KMS-11 (cell line): ENCODE measurements at regions not wholly inside any gene's neighbourhood (a gene's known extent, or its start where the extent isn't known, plus 50 kb on each side); places are given as distances from the start of the nearest gene placed in this dataset.

ENCODE experiments used
- H2AFZ ChIP-seq: fragments of 200-600 bp; sonication (generic); 2 replicates; pipeline ENCODE4 v1.6.1; 2016; ENCODE audit warnings: antibody characterized with exemption, mixed run types, low read depth
- H3K27ac ChIP-seq: fragments of 200-600 bp; sonication (generic); 2 replicates; pipeline ENCODE4 v1.6.1; 2016; ENCODE audit warnings: mild to moderate bottlenecking, mixed run types
- H3K27me3 ChIP-seq: fragments of 200-600 bp; sonication (generic); 2 replicates; pipeline ENCODE4 v1.6.1; 2017; ENCODE audit warnings: mild to moderate bottlenecking, low read depth, mixed run types, moderate library complexity; ENCODE audit not compliant: insufficient read depth
- H3K36me3 ChIP-seq: fragments of 200-600 bp; sonication (generic); 2 replicates; pipeline ENCODE4 v1.6.1; 2017; ENCODE audit warnings: mild to moderate bottlenecking, mixed run types; ENCODE audit not compliant: insufficient read depth
- H3K4me1 ChIP-seq: fragments of 200-600 bp; sonication (generic); 2 replicates; pipeline ENCODE4 v1.6.1; 2016; ENCODE audit warnings: mild to moderate bottlenecking, low read depth, mixed run types; ENCODE audit not compliant: poor library complexity, severe bottlenecking
- H3K4me2 ChIP-seq: fragments of 200-600 bp; sonication (generic); 2 replicates; pipeline ENCODE4 v1.7.0; 2016; ENCODE audit warnings: mild to moderate bottlenecking, mixed run types
- H3K4me3 ChIP-seq: fragments of 200-600 bp; sonication (generic); IDR thresholded peaks from 2 replicates; pipeline ENCODE4 v1.6.1; 2017; ENCODE audit warnings: low read depth, low read length, mixed read lengths; ENCODE audit not compliant: insufficient read depth
- H3K79me2 ChIP-seq: fragments of 200-600 bp; sonication (generic); 2 replicates; pipeline ENCODE4 v1.6.1; 2016; ENCODE audit warnings: low read depth, mixed run types; ENCODE audit not compliant: insufficient read depth
- H3K9ac ChIP-seq: fragments of 200-600 bp; sonication (generic); 2 replicates; pipeline ENCODE4 v1.6.1; 2016; ENCODE audit warnings: mild to moderate bottlenecking, mixed run types
- H4K20me1 ChIP-seq: fragments of 200-600 bp; sonication (generic); 2 replicates; pipeline ENCODE4 v1.6.1; 2016; ENCODE audit warnings: mild to moderate bottlenecking, mixed run types; ENCODE audit not compliant: insufficient read depth
- CTCF ChIP-seq: fragments of 200-600 bp; sonication (generic); conservative IDR thresholded peaks from 2 replicates; pipeline ENCODE4 v1.6.1; 2017; ENCODE audit warnings: low read depth, mild to moderate bottlenecking, antibody characterized with exemption, low read length, moderate library complexity, mixed read lengths

- no peaks in the 10 kb centered on the region for H3K27me3 ChIP-seq
- no peak overlapping the region for H3K9ac ChIP-seq
- no peaks in the 10 kb centered on the region for H3K4me1 ChIP-seq
- no peak for TF ChIP-seq CTCF
- no peak overlapping the region for H2AFZ ChIP-seq
- no peak overlapping the region for H3K27ac ChIP-seq
- no peaks in the 10 kb centered on the region for H3K79me2 ChIP-seq
- no peaks in the 10 kb centered on the region for H3K36me3 ChIP-seq
- H4K20me1 ChIP-seq, result no peaks in the 10 kb centered on the region
- no peak overlapping the region for H3K4me3 ChIP-seq
- H3K4me2 ChIP-seq, result no peak overlapping the region
These were observed 271.7 kb upstream of the CAMK1G start for GRCh38 chr1:209311770-209312169.

- no peak overlapping the region for H3K27ac ChIP-seq
- no peak for TF ChIP-seq CTCF
- H3K4me3 ChIP-seq, result no peak overlapping the region
- H3K79me2 ChIP-seq, result no peaks in the 10 kb centered on the region
- no peaks in the 10 kb centered on the region for H4K20me1 ChIP-seq
- H3K36me3 ChIP-seq, result no peaks in the 10 kb centered on the region
- H3K9ac ChIP-seq, result no peak overlapping the region
- no peaks in the 10 kb centered on the region for H3K27me3 ChIP-seq
- H3K4me2 ChIP-seq, result no peak overlapping the region
- H2AFZ ChIP-seq, result no peak overlapping the region
- H3K4me1 ChIP-seq, result no peaks in the 10 kb centered on the region
These were observed 266.6 kb upstream of the CAMK1G start for GRCh38 chr1:209316929-209317328.

GRCh38 chr1:209318181-209319056, 265.1 kb upstream of the CAMK1G start:
- Histone ChIP-seq H3K79me2 (no peaks in the 10 kb centered on the region), H4K20me1 (no peaks in the 10 kb centered on the region), H3K36me3 (no peaks in the 10 kb centered on the region), H3K4me1 (no peaks in the 10 kb centered on the region), H3K4me3 (no peak overlapping the region), H2AFZ (no peak overlapping the region), H3K9ac (no peak overlapping the region), H3K27me3 (no peaks in the 10 kb centered on the region), H3K4me2 (no peak overlapping the region), H3K27ac (no peak overlapping the region)
- TF ChIP-seq CTCF, result no peak

GRCh38 chr1:209319057-209319432, 264.5 kb upstream of the CAMK1G start:
- TF ChIP-seq CTCF, result no peak
- no peaks in the 10 kb centered on the region for H4K20me1 ChIP-seq
- no peak overlapping the region for H2AFZ ChIP-seq
- no peaks in the 10 kb centered on the region for H3K36me3 ChIP-seq
- H3K9ac ChIP-seq, result no peak overlapping the region
- H3K79me2 ChIP-seq, result no peaks in the 10 kb centered on the region
- H3K4me2 ChIP-seq, result no peak overlapping the region
- H3K27ac ChIP-seq, result no peak overlapping the region
- H3K4me3 ChIP-seq, result no peak overlapping the region
- no peaks in the 10 kb centered on the region for H3K27me3 ChIP-seq
- H3K4me1 ChIP-seq, result no peaks in the 10 kb centered on the region
